ENCODE measurements at regions not wholly inside any gene's neighbourhood (a gene's known extent, or its start where the extent isn't known, plus 50 kb on each side); places are given as distances from the start of the nearest gene placed in this dataset.

DNA sequence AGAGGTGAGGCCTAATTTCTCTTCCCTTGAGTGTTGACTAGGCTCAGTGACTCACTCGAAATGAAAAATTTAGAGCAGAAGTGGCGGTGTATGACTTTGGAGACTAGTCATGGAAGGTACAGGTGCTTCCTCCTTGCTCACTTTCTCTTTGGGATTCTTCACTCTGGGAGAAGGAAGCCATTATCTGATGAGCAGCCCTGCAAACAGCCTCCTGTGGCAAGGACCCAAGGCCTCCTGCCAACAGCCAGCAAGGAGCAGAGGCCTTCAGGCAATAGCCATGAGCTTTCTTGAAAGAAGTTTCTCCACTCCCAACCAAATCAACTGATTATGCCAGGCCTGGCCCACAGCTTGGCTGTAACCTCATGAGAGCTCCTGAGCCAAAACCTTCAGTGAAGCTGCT, 369.6 kb upstream of the VWC2 start:
- ChIA-PET POLR2A (no interaction called here), CTCF (no interaction called here)
- TF ChIP-seq, protein P1, sequence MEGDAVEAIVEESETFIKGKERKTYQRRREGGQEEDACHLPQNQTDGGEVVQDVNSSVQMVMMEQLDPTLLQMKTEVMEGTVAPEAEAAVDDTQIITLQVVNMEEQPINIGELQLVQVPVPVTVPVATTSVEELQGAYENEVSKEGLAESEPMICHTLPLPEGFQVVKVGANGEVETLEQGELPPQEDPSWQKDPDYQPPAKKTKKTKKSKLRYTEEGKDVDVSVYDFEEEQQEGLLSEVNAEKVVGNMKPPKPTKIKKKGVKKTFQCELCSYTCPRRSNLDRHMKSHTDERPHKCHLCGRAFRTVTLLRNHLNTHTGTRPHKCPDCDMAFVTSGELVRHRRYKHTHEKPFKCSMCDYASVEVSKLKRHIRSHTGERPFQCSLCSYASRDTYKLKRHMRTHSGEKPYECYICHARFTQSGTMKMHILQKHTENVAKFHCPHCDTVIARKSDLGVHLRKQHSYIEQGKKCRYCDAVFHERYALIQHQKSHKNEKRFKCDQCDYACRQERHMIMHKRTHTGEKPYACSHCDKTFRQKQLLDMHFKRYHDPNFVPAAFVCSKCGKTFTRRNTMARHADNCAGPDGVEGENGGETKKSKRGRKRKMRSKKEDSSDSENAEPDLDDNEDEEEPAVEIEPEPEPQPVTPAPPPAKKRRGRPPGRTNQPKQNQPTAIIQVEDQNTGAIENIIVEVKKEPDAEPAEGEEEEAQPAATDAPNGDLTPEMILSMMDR (IDR thresholded peaks at IDR 0.05; ENCODE audit: control extremely low read depth, extremely low read depth, low read depth, missing control alignments): no peak
- DNase-seq (ENCODE audit: extremely low spot score): no peak

DNA sequence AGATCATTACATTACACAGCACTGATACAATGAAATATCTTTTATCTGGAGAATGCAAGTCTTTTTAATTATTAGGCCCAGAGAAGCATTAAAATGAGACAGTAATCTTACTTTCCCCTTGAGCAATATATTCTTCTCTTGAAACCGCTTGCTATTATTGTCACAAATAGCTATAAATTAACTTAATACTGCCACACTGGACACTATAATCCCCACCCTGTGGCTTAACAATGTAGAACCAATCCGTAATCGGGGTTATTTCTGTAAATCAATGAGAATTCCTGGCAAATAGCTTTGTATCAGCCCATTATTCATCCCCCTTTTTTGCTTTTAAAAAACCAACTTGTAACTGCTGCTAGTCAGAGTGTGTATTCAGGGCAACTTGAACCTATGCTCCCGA, 366.2 kb upstream of the VWC2 start:
- ChIA-PET POLR2A (no interaction called here), CTCF (interaction anchor here (0.8 kb wide), 1 partner anchor 12 kb away, joined by 3 read pairs; no protein-coding TSS in a partner anchor)
- TF ChIP-seq, protein P1 (IDR thresholded peaks at IDR 0.05; ENCODE audit: control extremely low read depth, extremely low read depth, low read depth, missing control alignments): no peak
- DNase-seq (ENCODE audit: extremely low spot score): no peak

DNA sequence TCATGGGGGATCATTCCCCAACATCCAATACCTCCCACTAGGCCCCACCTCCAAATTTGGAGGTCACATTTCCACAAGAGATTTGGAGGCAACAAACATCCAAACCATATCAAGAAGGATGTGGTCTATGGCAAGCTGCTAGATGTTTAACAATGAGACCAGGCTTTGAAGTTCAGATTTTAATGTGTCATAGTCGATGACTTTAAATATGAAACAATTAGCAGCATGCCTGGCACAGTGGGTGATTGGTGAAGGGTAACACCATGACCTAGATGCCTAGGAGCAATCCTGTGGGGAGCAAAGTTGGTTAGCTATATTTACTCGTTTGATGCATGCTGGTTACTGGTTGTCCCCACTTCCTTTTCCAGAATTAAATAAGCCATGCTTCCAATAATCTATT, 356.4 kb upstream of the VWC2 start:
- DNase-seq (ENCODE audit: extremely low spot score): no peak
- ChIA-PET CTCF (no interaction called here), POLR2A (no interaction called here)
- TF ChIP-seq, protein P1 (IDR thresholded peaks at IDR 0.05; ENCODE audit: control extremely low read depth, extremely low read depth, low read depth, missing control alignments): no peak

DNA sequence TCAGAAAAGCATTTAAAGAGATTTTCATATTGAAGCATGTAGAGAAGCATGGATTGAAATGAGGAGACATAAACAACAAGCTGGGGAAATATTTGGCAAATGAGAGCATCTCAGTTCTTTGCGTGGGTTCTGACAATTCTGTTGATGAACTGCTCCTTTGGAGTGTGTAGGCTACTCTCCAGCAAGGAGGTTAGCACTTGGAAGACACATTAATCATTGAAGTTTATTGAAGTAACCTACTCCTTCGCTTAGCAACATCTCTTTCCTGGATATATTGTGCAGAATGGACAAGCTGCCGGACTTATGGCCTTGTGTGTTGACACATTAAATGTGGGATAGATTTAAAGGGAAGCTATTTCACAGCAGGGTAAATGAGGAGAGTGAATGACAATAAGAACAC, 354.5 kb upstream of the VWC2 start:
- DNase-seq (ENCODE audit: extremely low spot score): no peak
- TF ChIP-seq, protein P1 (IDR thresholded peaks at IDR 0.05; ENCODE audit: control extremely low read depth, extremely low read depth, low read depth, missing control alignments): no peak
- ChIA-PET CTCF (interaction anchor here (1.3 kb wide), 1 partner anchor 10 kb away, joined by 3 read pairs; no protein-coding TSS in a partner anchor), POLR2A (no interaction called here)

DNA sequence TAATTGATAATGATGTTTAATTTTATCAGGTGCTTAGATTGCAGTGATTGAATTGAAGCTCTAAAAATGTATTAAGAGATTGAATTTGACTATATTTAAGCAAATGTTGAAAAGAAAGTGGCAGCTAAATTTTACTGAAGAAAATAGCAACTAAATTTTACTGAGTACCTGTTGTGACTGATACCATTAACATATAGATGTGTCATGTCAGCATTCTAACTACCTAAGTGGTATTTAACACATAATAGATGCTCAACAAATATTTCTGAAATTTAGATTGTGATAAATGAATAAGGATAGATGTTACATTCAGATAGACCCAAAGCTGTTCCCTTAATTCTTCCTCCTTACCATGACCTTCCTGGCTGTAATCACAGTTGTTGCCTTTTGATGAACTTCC, 350.9 kb upstream of the VWC2 start:
- POLR2A ChIA-PET: no interaction called here
- TF ChIP-seq, protein P1 (IDR thresholded peaks at IDR 0.05; ENCODE audit: control extremely low read depth, extremely low read depth, low read depth, missing control alignments): no peak
- CTCF ChIA-PET: interaction anchor here (1.3 kb wide), 1 partner anchor 9 kb away, joined by 3 read pairs; no protein-coding TSS in a partner anchor
- DNase-seq (ENCODE audit: extremely low spot score): no peak

DNA sequence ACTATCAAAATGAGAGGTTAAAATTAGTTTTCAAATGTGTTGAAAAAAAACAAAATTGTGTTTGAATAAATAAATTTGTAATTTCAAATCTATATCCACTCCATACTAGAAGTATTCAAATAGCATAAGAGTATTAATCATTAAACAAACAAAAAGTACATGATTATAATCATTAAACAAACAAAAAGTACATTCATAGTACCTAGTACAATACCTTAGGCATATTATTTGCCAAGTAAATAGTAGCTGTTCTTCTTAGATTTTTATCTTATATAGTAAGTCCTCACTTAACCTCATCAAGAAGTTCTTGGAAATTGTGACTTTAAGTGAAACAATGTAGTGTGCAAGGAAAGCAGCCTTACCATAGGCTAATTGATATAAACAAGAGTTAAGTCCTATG, 349.3 kb upstream of the VWC2 start:
- ChIA-PET CTCF (interaction anchor here (2.2 kb wide), 1 partner anchor 11 kb away, joined by 8 read pairs; no protein-coding TSS in a partner anchor), POLR2A (no interaction called here)
- DNase-seq (ENCODE audit: extremely low spot score): no peak
- TF ChIP-seq, protein P1 (IDR thresholded peaks at IDR 0.05; ENCODE audit: control extremely low read depth, extremely low read depth, low read depth, missing control alignments): no peak
